ENCODE measurements at regions not wholly inside any gene's neighbourhood (a gene's known extent, or its start where the extent isn't known, plus 50 kb on each side); places are given as distances from the start of the nearest gene placed in this dataset.

- Histone ChIP-seq H3K4me3 (no peak overlapping the region), H3K27me3 (no peaks in the 10 kb centered on the region), H3K36me3 (no peaks in the 10 kb centered on the region), H3K27ac (no peak overlapping the region), H3K9me3 (no peaks in the 10 kb centered on the region), H3K4me1 (no peaks in the 10 kb centered on the region)
- TF ChIP-seq POLR2AphosphoS5 (IDR thresholded peaks at IDR 0.05) (no peak), CTCF (IDR thresholded peaks at IDR 0.05) (no peak), POLR2A (IDR thresholded peaks at IDR 0.05) (no peak), EP300 (IDR thresholded peaks at IDR 0.05; ENCODE audit: low read depth) (no peak)
- no peak for DNase-seq
- intact Hi-C loops (cut with DNase I; ENCODE audit: low total_unique reads) (no loop called here), in situ Hi-C loops (cut with MboI; ENCODE audit: low pct_ligation_motif_present in 1 of 4, low pct_unique_long_range_greater_than_20kb in 1 of 4, low sequenced_read_pairs in 3 of 4) (no loop called here)
Observed at GRCh38 chr4:19721587-19721986, 530.1 kb upstream of the SLIT2 start.

GRCh38 chr4:19720610-19721009 is 531.1 kb upstream of the SLIT2 start:
- intact Hi-C loops (cut with DNase I; ENCODE audit: low total_unique reads) (no loop called here), in situ Hi-C loops (cut with MboI; ENCODE audit: low pct_ligation_motif_present in 1 of 4, low pct_unique_long_range_greater_than_20kb in 1 of 4, low sequenced_read_pairs in 3 of 4) (no loop called here)
- Histone ChIP-seq H3K27me3 (no peaks in the 10 kb centered on the region), H3K36me3 (no peaks in the 10 kb centered on the region), H3K27ac (no peak overlapping the region), H3K9me3 (no peaks in the 10 kb centered on the region), H3K4me1 (no peaks in the 10 kb centered on the region), H3K4me3 (no peak overlapping the region)
- DNase-seq: no peak
- TF ChIP-seq CTCF (IDR thresholded peaks at IDR 0.05) (no peak), POLR2AphosphoS5 (IDR thresholded peaks at IDR 0.05) (no peak), POLR2A (IDR thresholded peaks at IDR 0.05) (no peak), EP300 (IDR thresholded peaks at IDR 0.05; ENCODE audit: low read depth) (no peak)
- 67 to 68% methylated on average over 1 of the region's 1 CpG for WGBS, 2 donors (ENCODE audit: low coverage in 1 of 2)

GRCh38 chr4:19720190-19720589 is 531.5 kb upstream of the SLIT2 start:
- TF ChIP-seq EP300 (IDR thresholded peaks at IDR 0.05; ENCODE audit: low read depth) (no peak), CTCF (IDR thresholded peaks at IDR 0.05) (no peak), POLR2AphosphoS5 (IDR thresholded peaks at IDR 0.05) (no peak), POLR2A (IDR thresholded peaks at IDR 0.05) (no peak)
- Histone ChIP-seq H3K4me3 (no peak overlapping the region), H3K27ac (no peak overlapping the region), H3K9me3 (no peaks in the 10 kb centered on the region), H3K36me3 (no peaks in the 10 kb centered on the region), H3K27me3 (no peaks in the 10 kb centered on the region), H3K4me1 (no peaks in the 10 kb centered on the region)
- intact Hi-C loops (cut with DNase I; ENCODE audit: low total_unique reads): no loop called here
- in situ Hi-C loops (cut with MboI; ENCODE audit: low pct_ligation_motif_present in 1 of 4, low pct_unique_long_range_greater_than_20kb in 1 of 4, low sequenced_read_pairs in 3 of 4): no loop called here
- DNase-seq: no peak

GRCh38 chr4:19711871-19712270 is 539.8 kb upstream of the SLIT2 start:
- Histone ChIP-seq H3K4me1 (no peaks in the 10 kb centered on the region), H3K27me3 (no peaks in the 10 kb centered on the region), H3K9me3 (no peaks in the 10 kb centered on the region), H3K4me3 (no peak overlapping the region), H3K27ac (no peak overlapping the region), H3K36me3 (no peaks in the 10 kb centered on the region)
- in situ Hi-C loops (cut with MboI; ENCODE audit: low pct_ligation_motif_present in 1 of 4, low pct_unique_long_range_greater_than_20kb in 1 of 4, low sequenced_read_pairs in 3 of 4) (no loop called here), intact Hi-C loops (cut with DNase I; ENCODE audit: low total_unique reads) (no loop called here)
- TF ChIP-seq POLR2AphosphoS5 (IDR thresholded peaks at IDR 0.05) (no peak), CTCF (IDR thresholded peaks at IDR 0.05) (no peak), POLR2A (IDR thresholded peaks at IDR 0.05) (no peak), EP300 (IDR thresholded peaks at IDR 0.05; ENCODE audit: low read depth) (no peak)
- 53 to 67% methylated on average over 3 of the region's 3 CpGs for WGBS, 2 donors (ENCODE audit: low coverage in 1 of 2)
- DNase-seq: no peak

All from transverse colon (tissue), 4 donors.